ENCODE measurements at regions not wholly inside any gene's neighbourhood (a gene's known extent, or its start where the extent isn't known, plus 50 kb on each side); places are given as distances from the start of the nearest gene placed in this dataset.

- TF ChIP-seq CTCF (conservative IDR thresholded peaks at IDR 0.05 in 1 of 2, IDR thresholded peaks at IDR 0.05 in 1 of 2; ENCODE audit: low read depth in 1 of 2, low read length in 2 of 2) (no peak), EZH2 (IDR thresholded peaks at IDR 0.05; ENCODE audit: low read length, missing control alignments) (no peak)
These were observed 66.0 kb upstream of the RALY start for GRCh38 chr20:33927724-33928123.

Measured in fibroblast of lung (primary cell).